WTC11 (cell line): ENCODE measurements at regions not wholly inside any gene's neighbourhood (a gene's known extent, or its start where the extent isn't known, plus 50 kb on each side); places are given as distances from the start of the nearest gene placed in this dataset.

Experiments used
- ATAC-seq: fragments of 200-7000 bp; cut with Tn5 transposase; 2 replicates; pipeline ENCODE4 v1.10.0; 2021; ENCODE audit warnings: mild to moderate bottlenecking, moderate library complexity
- CTCF ChIA-PET: fragments of 300-600 bp; sonication (Branson Sonifier 250); formaldehyde crosslinking; loops from one replicate; lab custom pipeline; 2021; ENCODE audit warnings: antibody characterized with exemption; lab: Charles Lee
- POLR2A ChIA-PET: fragments of 350-600 bp; sonication (Branson Sonifier 250); formaldehyde crosslinking; loops from one replicate; lab custom pipeline; 2021; ENCODE audit warnings: antibody characterized with exemption; lab: Charles Lee
- DNase-seq: peaks from one replicate; pipeline ENCODE4 v3.0.0; 2021; ENCODE audit warnings: low spot score
- H3K27ac Mint-ChIP-seq: 2 replicates; pipeline ENCODE4 v1.8.0; 2021; ENCODE audit warnings: mixed read lengths
- H3K27me3 Mint-ChIP-seq: 2 replicates; pipeline ENCODE4 v1.8.0; 2021; ENCODE audit warnings: low read depth, mild to moderate bottlenecking, moderate library complexity, mixed read lengths
- H3K36me3 Mint-ChIP-seq: 2 replicates; pipeline ENCODE4 v1.8.0; 2021; ENCODE audit warnings: mixed read lengths
- H3K4me1 Mint-ChIP-seq: 2 replicates; pipeline ENCODE4 v1.8.0; 2022; ENCODE audit warnings: mixed read lengths
- H3K4me3 Mint-ChIP-seq: 2 replicates; pipeline ENCODE4 v1.8.0; 2021; ENCODE audit warnings: mild to moderate bottlenecking, moderate library complexity, mixed read lengths
- H3K9me3 Mint-ChIP-seq: 2 replicates; pipeline ENCODE4 v1.8.0; 2021; ENCODE audit warnings: mixed read lengths
- AFF4 ChIP-seq: sonication (generic); formaldehyde crosslinking; IDR thresholded peaks from 2 replicates; pipeline ENCODE4 v1.8.1; 2023; ENCODE audit warnings: mild to moderate bottlenecking, missing genetic modification reagents, borderline replicate concordance
- ATF2 ChIP-seq: sonication (generic); formaldehyde crosslinking; IDR thresholded peaks from 2 replicates; pipeline ENCODE4 v1.8.1; 2022; ENCODE audit warnings: low read depth, missing genetic modification reagents, borderline replicate concordance
- CBFB ChIP-seq: sonication (generic); formaldehyde crosslinking; IDR thresholded peaks from 2 replicates; pipeline ENCODE4 v1.8.1; 2022; ENCODE audit warnings: mild to moderate bottlenecking, low read depth, missing genetic modification reagents
- CREB1 ChIP-seq: sonication (generic); formaldehyde crosslinking; IDR thresholded peaks from 2 replicates; pipeline ENCODE4 v1.8.0; 2023; ENCODE audit warnings: mild to moderate bottlenecking, missing genetic modification reagents
- CREM ChIP-seq: sonication (generic); formaldehyde crosslinking; IDR thresholded peaks from 2 replicates; pipeline ENCODE4 v1.8.1; 2022; ENCODE audit warnings: mild to moderate bottlenecking, missing genetic modification reagents, moderate library complexity
- FOXP1 ChIP-seq: sonication (generic); formaldehyde crosslinking; IDR thresholded peaks from 2 replicates; pipeline ENCODE4 v1.8.0; 2022; ENCODE audit warnings: missing genetic modification reagents, mild to moderate bottlenecking, moderate library complexity, borderline replicate concordance
- MLX ChIP-seq: sonication (generic); formaldehyde crosslinking; IDR thresholded peaks from 2 replicates; pipeline ENCODE4 v1.8.1; 2023; ENCODE audit warnings: mild to moderate bottlenecking, missing genetic modification reagents, moderate library complexity
- NFE2L1 ChIP-seq: sonication (generic); formaldehyde crosslinking; IDR thresholded peaks from 2 replicates; pipeline ENCODE4 v1.8.1; 2023; ENCODE audit warnings: missing genetic modification reagents
- NR3C1 ChIP-seq: sonication (generic); formaldehyde crosslinking; conservative IDR thresholded peaks from 2 replicates; pipeline ENCODE4 v1.8.1; 2023; ENCODE audit warnings: low read depth, mild to moderate bottlenecking, missing genetic modification reagents
- SMAD4 ChIP-seq: sonication (generic); formaldehyde crosslinking; IDR thresholded peaks from 2 replicates; pipeline ENCODE4 v1.8.0; 2022; ENCODE audit warnings: mild to moderate bottlenecking, missing genetic modification reagents
- TEAD4 ChIP-seq: sonication (generic); formaldehyde crosslinking; IDR thresholded peaks from 2 replicates; pipeline ENCODE4 v1.8.0; 2022; ENCODE audit warnings: mild to moderate bottlenecking, missing genetic modification reagents
- USF2 ChIP-seq: sonication (generic); formaldehyde crosslinking; IDR thresholded peaks from 2 replicates; pipeline ENCODE4 v1.8.1; 2023; ENCODE audit warnings: mild to moderate bottlenecking, missing genetic modification reagents, moderate library complexity
- ZNF219 ChIP-seq: sonication (generic); formaldehyde crosslinking; IDR thresholded peaks from 2 replicates; pipeline ENCODE4 v1.8.0; 2023; ENCODE audit warnings: missing genetic modification reagents, mild to moderate bottlenecking, borderline replicate concordance
- ZNF232 ChIP-seq: sonication (generic); formaldehyde crosslinking; IDR thresholded peaks from 2 replicates; pipeline ENCODE4 v1.8.0; 2022; ENCODE audit warnings: mild to moderate bottlenecking, missing genetic modification reagents
- ZNF396 ChIP-seq: fragments of 250-450 bp; sonication (Bioruptor Pico); IDR thresholded peaks from 2 replicates; pipeline ENCODE4 v1.8.0; 2021; ENCODE audit warnings: mild to moderate bottlenecking, moderate library complexity, borderline replicate concordance
- ZNF425 ChIP-seq: fragments of 250-450 bp; sonication (Bioruptor Pico); conservative IDR thresholded peaks from 2 replicates; pipeline ENCODE4 v1.9.0; 2021; ENCODE audit warnings: mild to moderate bottlenecking
- ZSCAN18 ChIP-seq: fragments of 250-450 bp; sonication (Bioruptor Pico); IDR thresholded peaks from 2 replicates; pipeline ENCODE4 v2.1.2; 2022; ENCODE audit warnings: mild to moderate bottlenecking, moderate library complexity

- no peak overlapping the region for H3K27ac Mint-ChIP-seq
- no peak overlapping the region for H3K4me3 Mint-ChIP-seq
- CTCF ChIA-PET = interaction anchor here (1.2 kb wide), 1 partner anchor 9 kb away, joined by 3 read pairs; no protein-coding TSS in a partner anchor
- H3K4me1 Mint-ChIP-seq = no peaks in the 10 kb centered on the region
- no peaks in the 10 kb centered on the region for H3K27me3 Mint-ChIP-seq
- DNase-seq (no peak), ATAC-seq (no peak)
- 0 out of 2 replicates have a peak, but pooled peaks cover 3% of the 10 kb centered on the region for H3K36me3 Mint-ChIP-seq
- TF ChIP-seq ZSCAN18 (CRISPR knock-in tag) = no peak
- TF ChIP-seq ATF2 (CRISPR knock-in tag) = no peak
- TF ChIP-seq USF2 (CRISPR knock-in tag) = no peak
- no peak for TF ChIP-seq CREM (CRISPR knock-in tag)
- no peak for TF ChIP-seq ZNF219 (CRISPR knock-in tag)
- TF ChIP-seq SMAD4 (CRISPR knock-in tag) = no peak
- no peak for TF ChIP-seq CREB1 (CRISPR knock-in tag)
- TF ChIP-seq MLX = no peak
- no peak for TF ChIP-seq NR3C1
- no peak for TF ChIP-seq ZNF232
- no peak for TF ChIP-seq ZNF425 (CRISPR knock-in tag)
- TF ChIP-seq ZNF396 (CRISPR knock-in tag) = no peak
- TF ChIP-seq FOXP1 = no peak
- TF ChIP-seq TEAD4 (CRISPR knock-in tag) = no peak
- TF ChIP-seq NFE2L1 (CRISPR knock-in tag) = no peak
- POLR2A ChIA-PET = no interaction called here
- H3K9me3 Mint-ChIP-seq = peaks cover 22% of the 10 kb centered on the region
These were observed 164.4 kb upstream of the ADRA1D start for GRCh38 chr20:4413314-4414049.

GRCh38 chr20:4412216-4412615 lies 163.1 kb upstream of the ADRA1D start:
- Mint-ChIP-seq H3K36me3 (0 out of 2 replicates have a peak, but pooled peaks cover 3% of the 10 kb centered on the region), H3K27me3 (no peaks in the 10 kb centered on the region), H3K4me1 (no peaks in the 10 kb centered on the region), H3K4me3 (no peak overlapping the region), H3K27ac (no peak overlapping the region), H3K9me3 (peaks cover 14% of the 10 kb centered on the region; the same call in 1 of the 2 replicates)
- CTCF ChIA-PET = no interaction called here
- TF ChIP-seq CBFB = no peak
- TF ChIP-seq AFF4 = no peak
- ATAC-seq = no peak
- no peak for DNase-seq
- POLR2A ChIA-PET = no interaction called here
